ENCODE measurements at regions not wholly inside any gene's neighbourhood (a gene's known extent, or its start where the extent isn't known, plus 50 kb on each side); places are given as distances from the start of the nearest gene placed in this dataset.
"Not testable (repeated sequence)": the region's sequence is repeated elsewhere in the genome, so short reads cannot be mapped to it uniquely, and the experiment has no call there.

DNA sequence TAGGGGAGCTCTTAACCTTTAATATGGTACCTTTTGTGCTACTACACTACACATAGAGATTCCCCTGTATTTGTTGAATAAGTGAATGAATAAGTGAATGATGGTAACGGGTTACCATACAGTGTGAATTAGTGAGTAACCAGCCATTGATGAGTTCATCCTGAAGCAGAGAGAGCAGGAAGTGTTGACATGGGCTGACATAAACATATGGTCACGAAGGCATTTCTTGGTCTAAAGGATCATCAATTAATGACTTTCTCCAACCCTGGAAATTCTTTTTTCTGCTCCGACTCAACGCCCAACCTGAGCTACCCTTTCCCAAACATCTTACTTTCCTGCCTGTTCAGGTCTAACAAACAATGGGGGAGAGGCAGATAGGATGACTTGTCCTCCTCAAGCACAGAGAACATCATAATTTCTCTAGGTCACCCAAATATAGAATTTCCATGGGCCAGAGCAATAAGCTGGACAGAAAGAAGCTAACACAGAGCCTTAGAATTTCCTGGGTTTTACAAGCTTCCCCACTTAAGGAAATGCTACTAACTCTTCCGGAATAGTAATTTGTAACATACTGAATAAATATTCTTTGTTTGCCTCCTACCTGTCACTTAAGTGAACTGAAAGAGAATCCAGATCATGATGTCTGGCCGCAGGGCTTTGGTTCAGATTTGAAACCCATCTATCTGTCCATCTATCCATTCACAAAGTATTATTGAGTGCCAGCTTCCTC is 114.7 kb upstream of the NGF start:
- no peak for DNase-seq

DNA sequence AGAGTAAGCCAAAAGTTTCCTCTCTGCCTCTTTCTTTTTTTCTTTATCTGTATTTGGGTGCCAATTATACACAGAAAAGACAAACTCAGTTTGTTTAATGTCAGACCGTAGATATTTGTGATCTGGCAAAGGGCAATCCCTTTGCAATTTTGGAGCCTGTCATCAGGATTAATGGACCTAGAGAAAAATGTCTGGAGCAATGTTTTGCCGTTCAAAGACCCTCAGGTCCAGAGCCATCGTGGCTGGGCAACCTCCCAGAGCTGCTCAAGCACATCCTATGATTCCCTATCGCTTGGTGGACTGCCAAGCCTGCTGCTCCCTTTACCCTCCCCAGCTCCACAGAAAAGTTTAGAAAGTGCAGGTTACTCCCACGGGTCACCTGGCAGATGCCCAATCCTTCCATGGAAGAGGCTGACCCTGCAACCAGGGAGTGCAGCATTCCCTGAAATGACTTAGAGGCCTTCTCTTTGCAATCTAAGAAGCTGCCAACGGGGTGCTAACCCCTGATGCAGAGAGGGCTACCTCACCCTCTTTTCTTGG is 112.5 kb upstream of the NGF start:
- no peak for DNase-seq

DNA sequence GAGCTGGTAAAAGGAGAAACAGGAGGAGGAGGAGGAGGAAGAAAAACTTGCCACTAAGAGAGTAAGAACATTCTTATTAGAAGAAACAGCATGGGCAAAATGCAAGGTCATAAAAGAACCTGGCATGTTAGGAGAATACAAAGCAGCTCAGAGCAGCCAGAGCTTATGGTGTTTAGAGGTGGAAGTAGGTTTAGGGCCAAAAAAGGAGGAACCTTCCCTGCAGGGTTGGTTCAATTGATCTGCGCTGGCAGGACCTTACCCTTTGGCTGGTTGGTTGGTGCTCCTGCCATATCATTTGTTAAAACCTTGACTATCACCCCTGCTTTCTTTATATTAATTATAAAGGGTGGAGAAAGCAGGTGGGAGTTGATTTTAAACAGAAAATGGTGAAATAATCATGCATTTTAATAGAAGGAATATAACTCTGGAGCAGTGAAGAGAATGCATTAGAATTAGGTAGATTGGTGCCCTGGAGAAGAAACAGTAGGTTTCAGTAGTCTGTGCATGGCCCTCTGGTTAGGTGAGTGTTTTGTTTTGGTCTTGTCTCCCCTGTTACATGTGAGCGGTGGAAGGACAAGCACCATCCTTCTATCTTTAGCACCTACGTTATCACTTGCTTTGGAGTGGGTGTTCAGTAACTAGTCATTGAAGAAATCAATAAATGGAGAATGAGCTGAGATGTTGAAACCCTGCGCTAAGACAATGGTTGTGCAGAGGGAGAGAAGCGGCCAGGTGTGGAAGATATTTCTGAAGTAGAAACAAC is 110.4 kb upstream of the NGF start:
- DNase-seq = no peak

DNA sequence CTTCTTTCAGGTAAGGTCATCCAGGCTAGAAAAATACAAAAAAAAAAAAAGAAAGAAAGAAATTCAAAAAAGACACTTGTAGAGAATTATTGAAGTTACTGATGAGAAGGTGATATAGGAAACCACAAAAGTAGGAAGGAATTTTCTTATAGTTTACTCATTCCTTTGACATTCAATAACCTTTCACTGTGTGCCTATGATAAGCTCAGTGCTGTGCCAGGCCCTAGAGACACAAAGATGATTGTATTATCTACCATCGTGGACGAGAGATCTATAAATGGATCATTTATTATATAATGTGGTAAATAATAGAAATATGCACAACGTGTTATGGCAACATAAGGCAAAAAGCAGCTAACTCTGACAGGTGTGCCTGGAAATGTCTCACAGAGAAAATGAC is 109.6 kb upstream of the NGF start:
- no peak for DNase-seq

DNA sequence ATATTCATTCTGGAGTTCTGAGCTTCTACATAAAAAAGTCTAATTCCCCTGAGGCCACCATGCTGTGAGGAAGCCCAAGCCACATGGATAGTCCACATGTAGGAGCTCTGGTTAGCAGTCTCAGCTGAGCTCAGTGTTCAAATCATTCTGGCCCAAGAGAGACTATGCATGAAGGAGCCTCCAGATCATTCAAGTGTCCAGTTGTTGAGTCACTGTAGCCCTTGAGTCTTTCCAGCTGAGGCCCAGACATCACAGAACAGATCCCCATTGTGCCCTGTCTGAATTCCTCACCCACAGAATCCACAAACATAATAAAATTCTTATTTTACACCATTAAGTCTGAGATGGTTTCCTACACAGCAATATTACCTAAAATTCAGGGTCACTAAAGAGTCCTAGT is 107.0 kb upstream of the NGF start:
- no peak for DNase-seq

DNA sequence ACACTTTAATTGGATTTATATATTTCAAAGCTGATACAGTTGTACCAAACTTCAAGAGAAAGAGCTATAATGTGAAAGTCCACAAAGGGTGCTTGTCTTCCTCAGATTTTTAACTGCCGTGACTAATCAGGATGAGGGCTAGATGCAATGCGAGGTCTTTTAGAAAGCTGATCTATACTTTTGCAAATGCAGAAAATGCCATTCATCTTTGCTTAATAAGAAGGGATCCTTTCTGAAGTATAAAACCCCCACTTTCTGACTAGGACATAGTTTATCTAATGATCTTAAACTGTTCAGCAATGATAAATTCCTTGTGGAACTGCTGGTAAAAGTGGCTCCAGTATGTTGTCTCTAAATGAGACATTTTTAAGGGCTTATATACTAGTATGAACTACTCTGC is 102.7 kb upstream of the NGF start:
- DNase-seq = no peak

DNA sequence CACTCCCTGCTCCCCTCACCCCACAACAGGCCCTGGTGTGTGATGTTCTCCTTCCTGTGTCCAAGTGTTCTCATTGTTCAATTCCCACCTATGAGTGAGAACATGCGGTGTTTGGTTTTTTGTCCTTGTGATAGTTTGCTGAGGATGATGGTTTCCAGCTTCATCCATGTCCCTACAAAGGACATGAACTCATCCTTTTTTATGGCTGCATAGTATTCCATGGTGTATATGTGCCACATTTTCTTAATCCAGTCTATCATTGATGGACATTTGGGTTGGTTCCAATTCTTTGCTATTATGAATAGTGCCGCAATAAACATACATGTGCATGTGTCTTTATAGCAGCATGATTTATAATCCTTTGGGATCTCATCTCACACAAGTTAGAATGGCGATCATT is 101.5 kb upstream of the NGF start:
- DNase-seq = not testable (repeated sequence)

DNA sequence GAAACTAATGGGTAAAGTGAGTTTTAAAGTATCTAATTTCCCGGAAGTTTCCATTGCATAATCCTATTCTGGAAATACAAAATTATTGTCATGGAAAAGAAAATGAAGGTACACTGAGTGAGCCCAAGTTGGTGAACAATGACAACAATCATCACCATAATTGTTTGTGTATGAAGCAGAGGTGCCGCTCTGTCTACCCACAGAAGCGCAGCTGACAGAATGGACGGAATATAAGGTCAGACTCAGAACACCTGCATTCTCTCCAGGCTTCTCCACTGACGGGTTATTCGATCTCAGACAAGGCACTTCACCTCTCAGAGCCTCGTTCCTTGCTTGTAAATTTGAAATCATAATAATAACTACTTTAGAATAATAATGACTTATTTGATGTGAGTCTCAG is 99.1 kb upstream of the NGF start:
- no peak for DNase-seq

DNA sequence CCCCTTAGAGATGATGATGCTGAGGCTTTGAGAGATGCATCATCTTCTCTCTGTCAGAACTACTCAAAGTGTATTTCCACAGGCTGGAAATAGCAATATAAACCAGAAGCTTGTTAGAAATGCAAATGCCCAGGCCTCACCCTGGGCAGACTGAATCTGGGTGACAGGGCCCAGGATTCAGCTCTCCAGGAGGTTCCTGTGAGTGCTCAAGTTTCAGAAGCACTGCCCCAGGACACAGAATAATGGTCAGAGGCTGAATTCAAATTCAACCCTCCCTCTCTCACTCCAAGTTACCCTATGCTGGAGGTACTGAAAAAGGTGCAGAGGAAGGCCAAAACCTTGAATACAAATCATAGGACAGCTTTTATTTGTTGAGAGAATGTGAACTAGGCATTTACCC is 98.5 kb upstream of the NGF start:
- no peak for DNase-seq

DNA sequence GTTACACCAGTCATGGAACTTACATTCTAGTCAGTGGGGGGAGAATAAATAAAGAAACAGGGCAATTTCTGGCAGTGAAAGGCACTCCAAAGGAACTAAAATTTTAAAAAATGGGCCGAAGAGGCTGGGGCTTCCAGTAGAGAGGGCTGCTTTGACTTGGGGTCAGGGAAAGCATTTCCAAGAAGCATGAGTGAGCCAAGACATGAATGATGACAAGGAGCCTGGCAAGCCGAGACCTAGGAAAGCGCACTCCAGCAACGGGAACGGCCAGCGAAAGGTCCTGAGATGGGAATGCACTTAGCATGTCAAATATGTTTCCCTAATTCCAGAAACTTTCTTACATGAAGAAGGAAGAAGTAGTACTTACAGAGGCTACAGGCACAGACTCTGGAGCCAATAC is 95.4 kb upstream of the NGF start:
- no peak for DNase-seq

DNA sequence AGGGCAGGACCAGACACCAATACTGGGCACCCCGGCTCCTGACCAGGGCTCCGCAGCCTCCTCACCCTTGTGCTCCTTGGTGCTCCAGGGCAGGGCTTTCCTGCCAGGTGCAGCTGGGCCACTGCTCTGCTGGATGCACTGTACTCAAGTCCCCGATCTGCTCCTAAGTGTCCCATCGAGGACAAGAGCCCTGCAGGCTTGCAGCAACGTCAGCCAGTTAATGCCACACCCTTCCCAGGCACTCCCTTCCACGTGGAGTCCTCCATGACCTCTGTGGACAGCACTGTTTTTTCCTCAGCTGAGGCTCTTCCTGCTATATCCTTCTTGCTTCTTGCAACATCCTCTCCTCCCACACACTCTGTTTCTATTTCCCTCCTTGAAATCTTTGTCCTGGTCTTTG is 94.0 kb upstream of the NGF start:
- DNase-seq = no peak

DNA sequence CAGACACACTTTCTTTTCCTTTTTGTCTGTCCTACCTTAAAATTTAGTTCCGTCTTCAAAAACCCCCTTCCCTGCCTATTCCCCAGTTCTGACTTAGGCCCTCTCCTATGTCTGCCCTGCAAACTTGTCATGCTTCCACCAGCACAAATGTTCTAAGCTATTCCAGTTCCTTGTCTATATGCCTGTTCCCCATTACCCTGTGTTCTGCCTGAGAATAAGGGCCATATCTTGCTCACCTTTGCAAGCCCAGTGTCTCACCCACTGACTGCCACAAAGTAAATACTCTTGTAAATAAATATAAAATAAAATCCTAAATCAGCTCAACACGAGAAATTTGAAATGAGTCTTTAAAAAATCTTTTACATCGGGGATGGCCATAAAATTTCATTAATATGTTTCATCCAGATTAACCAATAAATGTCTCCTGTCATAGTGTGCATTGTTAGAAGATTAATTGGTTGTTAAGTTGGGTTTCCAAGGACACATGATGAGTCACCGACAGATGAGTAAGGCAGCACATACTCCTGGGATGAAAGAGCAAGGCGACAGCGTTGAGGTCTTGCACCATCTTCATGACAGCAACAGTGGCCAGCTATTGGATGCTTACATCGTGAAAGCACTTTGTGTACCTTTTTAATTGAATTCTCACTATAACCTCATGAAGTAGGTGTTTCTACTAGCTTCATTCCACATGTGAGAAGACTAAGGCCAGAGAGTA is 92.6 kb upstream of the NGF start:
- DNase-seq = peak; percentile 97

DNA sequence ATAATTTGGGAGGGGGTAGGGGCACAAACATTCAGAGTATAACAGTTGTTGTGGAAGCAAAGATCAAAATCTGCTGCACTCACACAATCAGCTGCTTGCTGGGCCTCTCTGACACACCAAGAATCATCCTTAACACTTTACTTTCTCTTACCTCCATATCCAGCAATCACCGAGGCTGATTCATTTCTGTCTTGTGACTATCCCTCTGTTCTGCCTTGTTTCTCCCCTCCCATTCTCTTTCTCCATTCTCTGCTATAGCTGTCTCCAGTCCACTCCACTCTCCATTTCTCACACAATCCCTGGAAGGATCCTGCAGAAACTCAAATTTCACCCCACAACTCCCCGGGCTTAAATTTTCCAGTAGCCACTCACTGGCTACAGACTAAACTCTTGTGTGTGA is 91.8 kb upstream of the NGF start:
- DNase-seq = no peak

DNA sequence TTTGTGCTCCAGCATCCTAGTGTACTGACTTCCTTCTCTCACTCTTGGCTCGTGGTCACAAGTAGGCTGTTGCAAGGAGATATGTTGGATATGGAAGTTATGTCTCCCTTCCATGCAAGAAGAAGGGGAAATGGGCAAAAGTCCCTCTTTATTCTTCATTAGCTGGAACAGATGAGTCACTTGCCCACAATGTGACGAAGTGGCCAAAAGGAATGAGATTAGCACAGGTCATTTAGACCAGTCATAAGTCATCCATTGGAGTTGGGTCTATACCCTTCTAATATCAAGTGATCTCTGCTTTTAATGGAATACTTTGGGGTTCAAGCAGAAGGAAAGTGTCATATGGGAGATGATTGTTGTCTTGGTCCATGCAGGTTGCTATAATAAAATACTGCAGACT is 91.2 kb upstream of the NGF start:
- DNase-seq = peak; percentile 80

DNA sequence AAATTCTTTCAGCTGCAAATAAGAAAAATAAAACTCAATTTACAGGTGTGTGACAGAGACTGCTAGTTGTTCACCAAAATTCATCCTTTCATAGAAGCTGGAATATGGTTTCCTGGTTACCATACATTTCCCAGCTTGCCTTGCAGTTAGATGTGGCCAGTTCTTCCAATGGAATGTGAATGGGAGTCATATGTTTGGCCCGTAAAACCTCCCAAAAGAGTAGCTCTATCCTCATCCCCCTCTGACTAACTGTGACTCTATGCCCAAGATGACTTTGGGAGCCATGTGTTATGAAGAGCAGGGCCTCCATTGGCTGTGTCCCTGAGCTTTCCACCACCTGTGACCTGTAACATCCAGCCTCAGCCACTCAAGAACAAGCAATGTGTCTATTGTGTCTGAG is 90.6 kb upstream of the NGF start:
- peak; percentile 54 for DNase-seq

DNA sequence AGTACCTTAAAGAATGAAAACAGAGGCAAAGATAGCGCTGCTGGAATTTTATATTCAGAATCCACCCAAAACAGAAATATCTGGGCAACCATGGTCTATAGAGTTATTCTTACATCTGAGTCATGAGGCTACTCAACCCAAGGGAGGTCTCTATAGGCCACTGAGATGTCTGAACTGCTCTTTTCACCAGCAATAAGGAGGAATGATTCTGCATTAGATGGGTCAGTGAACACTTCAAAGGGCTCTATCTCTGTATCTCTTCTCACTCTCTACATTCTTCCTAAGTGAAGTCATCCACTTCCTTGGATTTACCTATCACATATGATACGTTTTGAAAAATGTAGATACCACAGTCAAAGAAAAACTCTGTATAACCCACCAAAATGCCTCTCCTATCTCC is 90.2 kb upstream of the NGF start:
- DNase-seq = peak; percentile 74

DNA sequence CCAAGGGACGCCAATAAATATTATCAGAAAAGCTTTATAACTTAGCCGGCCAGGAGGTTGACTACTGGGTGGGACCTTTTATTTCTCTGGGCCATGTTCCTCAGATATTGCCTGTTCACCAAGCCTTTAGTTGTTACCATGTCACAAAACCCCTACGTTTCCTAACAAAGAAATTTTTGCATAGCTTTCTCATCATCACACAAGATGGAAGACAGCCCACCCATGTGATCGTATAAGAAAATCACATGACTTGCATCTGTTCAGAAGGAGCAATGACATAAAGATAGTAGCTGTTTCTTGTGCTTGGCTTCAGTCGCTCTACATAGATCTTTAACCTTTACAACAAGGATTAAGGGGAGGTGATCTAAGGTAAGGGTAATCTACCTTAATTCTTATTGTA is 88.9 kb upstream of the NGF start:
- DNase-seq = no peak

DNA sequence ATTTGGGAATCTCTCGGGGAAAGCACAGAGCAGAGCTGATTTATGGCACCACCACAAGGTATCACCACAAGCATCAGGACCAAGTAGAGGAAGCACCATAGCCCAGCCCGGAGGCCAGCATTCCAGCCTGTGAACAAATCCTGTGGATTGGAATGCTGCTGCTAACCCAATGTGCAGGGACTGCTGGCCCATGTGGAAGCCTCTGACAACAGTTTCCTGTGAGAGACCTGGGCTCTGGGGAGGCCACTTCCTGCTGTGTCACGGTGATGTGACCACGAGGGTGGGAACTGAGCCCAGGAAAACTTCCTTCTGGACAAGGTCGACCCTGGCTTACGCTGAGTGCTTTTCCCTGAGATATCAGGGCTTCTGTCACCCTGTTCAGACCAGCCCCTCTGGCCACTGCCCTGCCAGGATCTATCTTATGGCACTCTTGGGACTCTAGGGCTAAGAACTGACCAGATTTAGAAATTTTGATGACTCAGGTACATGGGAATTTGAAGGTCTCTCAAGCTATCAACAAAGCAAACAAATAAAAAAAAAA is 88.3 kb upstream of the NGF start:
- peak; percentile 98 for DNase-seq

DNA sequence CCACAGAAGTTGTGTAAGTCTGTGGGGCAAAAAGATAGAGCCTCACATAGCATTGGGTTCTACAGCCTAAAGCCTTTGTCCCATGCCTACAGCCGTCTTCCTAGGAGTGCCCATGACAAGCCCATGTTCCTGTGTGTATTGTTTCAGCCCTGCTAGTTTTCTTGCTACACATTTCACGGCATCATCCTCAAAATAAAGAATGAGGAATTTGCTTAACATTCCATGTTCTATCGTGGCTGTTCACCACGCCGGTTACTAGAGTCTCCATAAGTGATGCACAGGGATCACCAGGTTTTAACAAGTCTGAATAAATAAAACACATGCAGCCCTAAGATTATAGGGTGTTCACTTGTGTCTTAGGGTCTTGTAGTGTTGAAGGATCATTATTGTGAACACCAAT is 87.4 kb upstream of the NGF start:
- DNase-seq = peak; percentile 42

DNA sequence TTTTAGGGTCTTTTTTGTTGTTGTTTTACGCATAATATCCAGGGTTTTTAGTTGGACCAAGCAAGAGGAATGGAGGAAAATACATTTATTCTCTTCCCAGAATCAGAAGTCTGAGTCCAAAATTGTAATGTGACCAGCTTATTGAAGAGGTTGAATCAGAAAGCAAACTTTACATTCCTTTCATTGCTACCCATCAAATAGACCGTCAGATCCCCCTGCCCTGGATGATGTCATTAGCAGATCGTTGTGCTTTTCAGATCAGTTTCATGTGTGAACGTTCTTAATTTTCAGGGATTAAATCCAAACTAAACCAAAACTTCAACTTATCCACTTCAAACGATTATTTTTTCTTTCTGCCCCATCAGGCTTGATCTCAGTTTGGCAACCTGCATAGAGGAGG is 85.7 kb upstream of the NGF start:
- peak; percentile 72 for DNase-seq

DNA sequence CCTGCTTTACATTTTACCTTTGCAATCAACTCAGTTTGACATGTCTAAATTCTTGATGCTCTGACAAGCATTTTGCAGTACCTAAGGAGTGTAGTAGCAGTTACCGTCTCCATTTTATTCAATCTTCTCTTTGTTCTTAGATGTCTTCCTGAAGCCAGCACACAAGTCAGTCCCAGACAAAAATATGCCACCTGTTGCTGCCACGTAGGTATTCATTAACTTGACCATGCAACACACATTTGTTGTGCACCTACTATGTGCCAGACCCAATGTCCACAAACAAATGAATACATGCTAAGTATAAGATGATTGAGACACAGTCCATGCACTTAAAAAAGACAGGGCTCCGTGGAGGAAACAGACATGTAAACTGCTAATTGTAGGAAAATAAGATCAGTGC is 81.5 kb upstream of the NGF start:
- no peak for DNase-seq

DNA sequence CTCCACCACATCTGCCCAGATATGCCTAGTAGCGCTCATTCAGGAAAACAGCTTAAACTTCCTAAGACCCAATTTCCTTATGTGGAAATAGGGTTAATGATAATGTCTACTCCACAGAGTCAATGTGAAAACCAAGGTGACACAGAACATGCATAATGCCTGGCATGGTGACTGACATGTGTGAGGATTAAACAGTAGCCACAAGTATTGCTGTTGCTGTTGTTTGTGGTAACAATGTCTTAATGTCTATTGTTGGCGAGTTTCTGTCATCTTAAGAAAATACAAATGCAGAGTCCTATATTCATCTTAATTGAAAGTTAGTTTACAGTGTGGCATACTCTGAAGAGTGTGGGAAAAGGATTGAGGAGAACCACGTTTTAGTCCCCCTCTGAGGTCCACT is 75.6 kb upstream of the NGF start:
- no peak for DNase-seq

DNA sequence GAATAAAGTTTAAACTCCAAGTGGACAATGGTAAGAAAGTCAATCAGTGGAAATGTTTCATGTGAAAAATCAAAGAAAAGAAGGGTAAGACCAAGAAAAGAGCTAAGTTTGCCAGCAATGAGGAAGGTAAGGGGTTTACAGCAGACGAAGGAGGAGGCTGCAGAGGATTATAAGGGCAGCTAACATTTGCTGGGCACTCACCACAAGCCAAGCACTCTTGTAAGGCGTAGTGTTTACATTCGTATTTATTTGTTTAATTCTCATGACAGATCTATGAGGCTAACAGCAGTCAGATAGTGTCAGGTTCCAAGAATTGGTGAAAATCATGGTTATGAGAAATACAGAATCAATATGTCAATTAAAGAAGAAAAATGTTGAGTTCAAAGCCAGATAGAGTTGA is 75.2 kb upstream of the NGF start:
- no peak for DNase-seq
